A673 (cell line): ENCODE measurements at regions not wholly inside any gene's neighbourhood (a gene's known extent, or its start where the extent isn't known, plus 50 kb on each side); places are given as distances from the start of the nearest gene placed in this dataset.

Experiments used
- BruUV-seq: library from RNA; stranded (reverse); fragments of 400-500 nt; replicated peaks from 2 replicates; lab custom pipeline; 2021; lab: Mats Ljungman, UMichigan
- CTCF ChIA-PET: fragments of 300-600 bp; sonication (Branson Sonifier 250); formaldehyde crosslinking; loops from one replicate; lab custom pipeline; 2022; ENCODE audit warnings: antibody characterized with exemption; lab: Charles Lee
- POLR2A ChIA-PET: fragments of 300-600 bp; sonication (Branson Sonifier 250); formaldehyde crosslinking; loops from one replicate; lab custom pipeline; 2022; ENCODE audit warnings: antibody characterized with exemption; ENCODE audit not compliant: low non-redundant PET; lab: Charles Lee
- DNase-seq: peaks from one replicate; pipeline ENCODE4 v3.0.0-alpha.2; 2015; ENCODE audit warnings: low spot score
- H3K27ac ChIP-seq: fragments of 200-600 bp; sonication (generic); 2 replicates; pipeline ENCODE4 v1.5.1; 2016; ENCODE audit warnings: mixed run types, low read depth, mild to moderate bottlenecking, mixed read lengths, antibody characterized with exemption, low read length; ENCODE audit not compliant: poor library complexity, severe bottlenecking
- H3K27me3 ChIP-seq: fragments of 200-600 bp; sonication (generic); replicated peaks from 2 replicates; pipeline ENCODE4 v1.6.1; 2017; ENCODE audit warnings: mixed run types, low read depth, mild to moderate bottlenecking, mixed read lengths, antibody characterized with exemption, low read length; ENCODE audit not compliant: insufficient read depth, poor library complexity
- H3K36me3 ChIP-seq: fragments of 200-600 bp; sonication (generic); 2 replicates; pipeline ENCODE4 v1.6.1; 2016; ENCODE audit warnings: mixed run types, mild to moderate bottlenecking, mixed read lengths, antibody characterized with exemption, low read length; ENCODE audit not compliant: insufficient read depth, poor library complexity, severe bottlenecking
- H3K4me1 ChIP-seq: fragments of 200-600 bp; sonication (generic); 2 replicates; pipeline ENCODE4 v1.6.1; 2017; ENCODE audit warnings: mixed run types, mild to moderate bottlenecking, mixed read lengths, antibody characterized with exemption, low read length; ENCODE audit not compliant: insufficient read depth, poor library complexity, severe bottlenecking
- H3K4me3 ChIP-seq: fragments of 200-600 bp; sonication (generic); 2 replicates; pipeline ENCODE4 v1.5.1; 2016; ENCODE audit warnings: low read depth, mixed run types, mild to moderate bottlenecking, mixed read lengths, low read length; ENCODE audit not compliant: poor library complexity, severe bottlenecking
- H3K9me3 ChIP-seq: fragments of 200-600 bp; sonication (generic); 2 replicates; pipeline ENCODE4 v1.6.1; 2016; ENCODE audit warnings: mixed run types, low read depth, mild to moderate bottlenecking, mixed read lengths, antibody characterized with exemption, low read length; ENCODE audit not compliant: poor library complexity, severe bottlenecking
- EZH2 ChIP-seq: fragments of 200-600 bp; sonication (generic); IDR thresholded peaks from 2 replicates; pipeline ENCODE4 v1.6.1; 2017; ENCODE audit warnings: borderline replicate concordance, low read depth, mild to moderate bottlenecking, mixed read lengths, antibody characterized with exemption, low read length; ENCODE audit not compliant: poor library complexity, severe bottlenecking
- intact Hi-C: fragments of 100-400 bp; cut with micrococcal nuclease; formaldehyde crosslinking; loops from one replicate; pipeline ENCODE4 v1.10.0; 2022; ENCODE audit not compliant: unreplicated experiment
- TF ChIP-seq, protein P1 (sequence below): fragments of 300-800, 200-600 bp; sonication (generic); conservative IDR thresholded peaks from 2 replicates; pipeline ENCODE4 v1.5.1; 2017; ENCODE audit warnings: low read depth, mild to moderate bottlenecking, antibody characterized with exemption, low read length, moderate library complexity, mixed read lengths

DNA sequence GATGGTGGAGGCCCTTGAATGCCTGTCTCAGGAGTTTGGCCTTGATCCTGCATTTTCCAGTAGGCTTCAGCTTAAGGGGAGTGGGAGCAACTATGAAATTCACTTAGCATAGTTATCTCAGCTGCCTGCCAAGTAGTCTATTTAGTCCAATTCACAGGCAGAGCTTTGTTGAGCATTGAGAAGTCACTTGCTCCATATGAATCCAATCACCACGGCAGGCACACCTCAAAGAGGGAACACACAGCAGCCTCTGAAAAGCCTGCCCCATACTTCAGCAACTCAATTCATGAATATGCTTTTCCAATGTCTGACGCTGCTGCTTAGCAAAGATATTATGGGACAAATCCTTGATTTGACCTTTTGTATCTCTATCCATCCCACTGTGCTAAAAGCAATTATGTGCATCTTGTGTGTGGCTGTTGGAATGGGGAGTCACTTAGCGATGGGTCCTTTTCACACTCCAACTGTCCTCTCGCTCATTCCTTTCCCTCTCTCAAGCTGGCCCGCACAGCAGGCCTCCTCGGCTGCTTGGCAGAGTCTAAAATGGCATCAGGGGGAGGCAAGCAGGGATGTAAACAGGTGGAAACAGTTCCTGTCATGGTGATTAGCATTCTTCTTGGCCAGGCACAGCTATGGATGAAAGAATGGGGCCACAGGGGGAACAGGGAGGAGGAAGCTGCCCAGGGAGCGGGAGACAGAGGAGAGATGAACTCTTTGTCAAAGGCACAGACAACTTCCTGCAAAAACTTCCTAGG is 56.0 kb upstream of the LRPPRC start:
- H3K27ac ChIP-seq, result no peak overlapping the region
- no peak for DNase-seq
- no peaks in the 10 kb centered on the region for H3K27me3 ChIP-seq
- no peak overlapping the region for H3K4me3 ChIP-seq
- intact Hi-C loops, result no loop called here
- CTCF ChIA-PET, result no interaction called here
- POLR2A ChIA-PET, result no interaction called here
- BruUV-seq, result no TSS peak
- H3K4me1 ChIP-seq, result no peaks in the 10 kb centered on the region
- TF ChIP-seq, protein P1, sequence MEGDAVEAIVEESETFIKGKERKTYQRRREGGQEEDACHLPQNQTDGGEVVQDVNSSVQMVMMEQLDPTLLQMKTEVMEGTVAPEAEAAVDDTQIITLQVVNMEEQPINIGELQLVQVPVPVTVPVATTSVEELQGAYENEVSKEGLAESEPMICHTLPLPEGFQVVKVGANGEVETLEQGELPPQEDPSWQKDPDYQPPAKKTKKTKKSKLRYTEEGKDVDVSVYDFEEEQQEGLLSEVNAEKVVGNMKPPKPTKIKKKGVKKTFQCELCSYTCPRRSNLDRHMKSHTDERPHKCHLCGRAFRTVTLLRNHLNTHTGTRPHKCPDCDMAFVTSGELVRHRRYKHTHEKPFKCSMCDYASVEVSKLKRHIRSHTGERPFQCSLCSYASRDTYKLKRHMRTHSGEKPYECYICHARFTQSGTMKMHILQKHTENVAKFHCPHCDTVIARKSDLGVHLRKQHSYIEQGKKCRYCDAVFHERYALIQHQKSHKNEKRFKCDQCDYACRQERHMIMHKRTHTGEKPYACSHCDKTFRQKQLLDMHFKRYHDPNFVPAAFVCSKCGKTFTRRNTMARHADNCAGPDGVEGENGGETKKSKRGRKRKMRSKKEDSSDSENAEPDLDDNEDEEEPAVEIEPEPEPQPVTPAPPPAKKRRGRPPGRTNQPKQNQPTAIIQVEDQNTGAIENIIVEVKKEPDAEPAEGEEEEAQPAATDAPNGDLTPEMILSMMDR, result no peak
- no peak for TF ChIP-seq EZH2
- no peaks in the 10 kb centered on the region for H3K36me3 ChIP-seq
- H3K9me3 ChIP-seq, result no peaks in the 10 kb centered on the region

DNA sequence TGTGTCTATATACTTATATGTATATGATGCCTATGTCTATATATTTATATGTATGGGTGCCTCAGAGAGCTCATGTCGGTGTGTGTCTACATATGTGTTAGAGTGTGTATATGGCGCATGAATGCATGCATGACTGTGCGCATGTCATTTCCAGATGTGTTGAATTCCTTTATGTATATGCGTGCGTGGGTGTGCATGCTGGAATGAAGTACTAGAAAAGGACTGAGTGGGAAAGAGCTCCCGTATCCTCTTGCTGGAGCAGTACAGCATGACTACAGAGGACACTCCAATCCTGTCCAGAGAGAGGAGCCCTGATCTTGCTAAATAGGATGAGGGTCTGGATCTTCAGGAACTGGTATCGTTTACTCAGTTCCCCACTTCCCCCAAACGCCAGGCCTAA is 56.8 kb upstream of the LRPPRC start:
- Histone ChIP-seq H3K4me1 (no peaks in the 10 kb centered on the region), H3K4me3 (no peak overlapping the region), H3K9me3 (no peaks in the 10 kb centered on the region), H3K36me3 (no peaks in the 10 kb centered on the region), H3K27ac (no peak overlapping the region), H3K27me3 (no peaks in the 10 kb centered on the region)
- POLR2A ChIA-PET, result no interaction called here
- CTCF ChIA-PET, result no interaction called here
- intact Hi-C loops, result no loop called here
- BruUV-seq, result no TSS peak
- TF ChIP-seq, protein P1, result no peak
- no peak for TF ChIP-seq EZH2
- DNase-seq, result no peak

DNA sequence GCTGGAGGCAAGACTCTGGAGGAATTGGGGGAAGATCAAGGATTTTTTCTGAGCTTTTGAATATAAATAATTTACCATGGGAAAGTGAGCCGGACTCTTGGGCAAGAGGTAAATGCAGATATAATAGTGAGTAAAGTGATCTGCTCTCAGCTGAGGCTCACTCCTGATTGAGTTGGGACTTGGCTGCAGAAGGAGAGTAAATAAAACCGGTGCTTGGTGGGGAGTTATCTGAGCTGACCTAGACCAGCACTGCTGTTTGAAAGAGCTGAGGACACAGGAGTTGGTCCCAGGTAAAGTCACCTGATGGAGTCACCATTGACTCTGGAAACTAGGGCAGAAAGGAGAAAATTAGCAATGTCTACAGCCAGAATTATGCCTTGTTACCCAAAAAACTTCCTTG is 57.3 kb upstream of the LRPPRC start:
- CTCF ChIA-PET, result no interaction called here

More for the DNA sequence above, 57.3 kb upstream of the LRPPRC start:
- H3K9me3 ChIP-seq, result no peaks in the 10 kb centered on the region
- no peak overlapping the region for H3K27ac ChIP-seq
- H3K36me3 ChIP-seq, result no peaks in the 10 kb centered on the region
- no peak overlapping the region for H3K4me3 ChIP-seq
- no TSS peak for BruUV-seq
- no peak for DNase-seq
- POLR2A ChIA-PET, result interaction anchor here (0.6 kb wide), 1 partner anchor 1392 kb away, joined by 4 read pairs; no protein-coding TSS in a partner anchor
- H3K27me3 ChIP-seq, result no peaks in the 10 kb centered on the region
- TF ChIP-seq, protein P1, result no peak
- intact Hi-C loops, result no loop called here
- H3K4me1 ChIP-seq, result no peaks in the 10 kb centered on the region
